Ovary (tissue), 3 donors: ENCODE measurements at regions not wholly inside any gene's neighbourhood (a gene's known extent, or its start where the extent isn't known, plus 50 kb on each side); places are given as distances from the start of the nearest gene placed in this dataset.

ENCODE experiments used
- POLR2A ChIP-seq: fragments of 450-650 bp; IDR thresholded peaks from one replicate; pipeline ENCODE4 v1.6.1; 2017; ENCODE audit warnings: antibody characterized with exemption, mild to moderate bottlenecking, moderate library complexity
- TF ChIP-seq, protein P1 (sequence below), 3 donors: fragments of 450-650 bp in 2 of 3; fragments of 200-600 bp in 1 of 3; IDR thresholded peaks; one replicate each; pipeline versions ENCODE4 v1.5.1 to v1.8.0; 2016 to 2022; ENCODE audit warnings: antibody characterized with exemption in 3 of 3, mild to moderate bottlenecking in 1 of 3
- donor health status: DM: no; HTN: no; CAD: no.

DNA sequence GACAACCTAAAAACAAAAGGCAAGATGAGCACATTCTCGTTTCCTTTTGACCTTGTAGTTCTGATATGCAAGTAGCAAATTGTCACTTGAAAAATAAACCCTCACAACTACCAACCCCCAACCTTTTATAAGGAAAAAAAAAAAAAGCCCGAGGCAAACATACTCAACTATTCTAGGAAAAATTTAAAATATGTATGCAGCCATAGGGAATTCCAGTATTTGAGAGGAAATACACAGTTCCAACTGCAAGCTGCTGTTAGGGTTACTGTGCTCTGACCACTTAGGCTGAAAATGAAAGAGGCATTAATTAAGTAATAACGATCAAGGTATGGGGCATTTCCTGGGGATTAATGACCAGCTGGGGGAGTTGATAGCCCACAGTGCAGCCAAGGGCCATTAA lies 281.9 kb upstream of the DPH6 start:
- TF ChIP-seq, protein P1, sequence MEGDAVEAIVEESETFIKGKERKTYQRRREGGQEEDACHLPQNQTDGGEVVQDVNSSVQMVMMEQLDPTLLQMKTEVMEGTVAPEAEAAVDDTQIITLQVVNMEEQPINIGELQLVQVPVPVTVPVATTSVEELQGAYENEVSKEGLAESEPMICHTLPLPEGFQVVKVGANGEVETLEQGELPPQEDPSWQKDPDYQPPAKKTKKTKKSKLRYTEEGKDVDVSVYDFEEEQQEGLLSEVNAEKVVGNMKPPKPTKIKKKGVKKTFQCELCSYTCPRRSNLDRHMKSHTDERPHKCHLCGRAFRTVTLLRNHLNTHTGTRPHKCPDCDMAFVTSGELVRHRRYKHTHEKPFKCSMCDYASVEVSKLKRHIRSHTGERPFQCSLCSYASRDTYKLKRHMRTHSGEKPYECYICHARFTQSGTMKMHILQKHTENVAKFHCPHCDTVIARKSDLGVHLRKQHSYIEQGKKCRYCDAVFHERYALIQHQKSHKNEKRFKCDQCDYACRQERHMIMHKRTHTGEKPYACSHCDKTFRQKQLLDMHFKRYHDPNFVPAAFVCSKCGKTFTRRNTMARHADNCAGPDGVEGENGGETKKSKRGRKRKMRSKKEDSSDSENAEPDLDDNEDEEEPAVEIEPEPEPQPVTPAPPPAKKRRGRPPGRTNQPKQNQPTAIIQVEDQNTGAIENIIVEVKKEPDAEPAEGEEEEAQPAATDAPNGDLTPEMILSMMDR (IDR thresholded peaks at IDR 0.05), result no peak
- no peak for TF ChIP-seq POLR2A
